Spleen (tissue), 11 donors: ENCODE measurements at regions not wholly inside any gene's neighbourhood (a gene's known extent, or its start where the extent isn't known, plus 50 kb on each side); places are given as distances from the start of the nearest gene placed in this dataset.

Source experiments
- DNase-seq: peaks from one replicate; pipeline ENCODE4 v3.0.0-alpha.2; 2020
- H3K27ac ChIP-seq, 8 donors: fragments of 200-600 bp; sonication (generic) in 7 of 8; 1 replicate in 4 of 8; 2 replicates in 4 of 8; pipeline versions ENCODE4 v1.5.0 to v1.8.0; 2016 to 2021; ENCODE audit warnings: inconsistent platforms in 4 of 8, mild to moderate bottlenecking in 4 of 8, moderate library complexity in 1 of 8
- H3K27me3 ChIP-seq, 7 donors: fragments of 200-600 bp; sonication (generic) in 6 of 7; replicated peaks in 1 of 7; 1 replicate in 4 of 7; 2 replicates in 3 of 7; pipeline versions ENCODE4 v1.5.0 to v1.8.0; 2016 to 2021; ENCODE audit warnings: inconsistent platforms in 3 of 7, mild to moderate bottlenecking in 1 of 7
- H3K36me3 ChIP-seq, 6 donors: fragments of 200-600 bp; sonication (generic) in 5 of 6; 1 replicate in 4 of 6; 2 replicates in 2 of 6; pipeline versions ENCODE4 v1.5.0 to v1.8.0; 2016 to 2021; ENCODE audit warnings: inconsistent platforms in 2 of 6
- H3K4me1 ChIP-seq, 6 donors: fragments of 200-600 bp; sonication (generic) in 5 of 6; 1 replicate in 3 of 6; 2 replicates in 3 of 6; pipeline versions ENCODE4 v1.5.0 to v1.8.0; 2016 to 2021; ENCODE audit warnings: inconsistent platforms in 3 of 6
- H3K4me3 ChIP-seq, 8 donors: fragments of 200-600 bp; sonication (generic) in 7 of 8; 1 replicate in 4 of 8; 2 replicates in 4 of 8; pipeline versions ENCODE4 v1.5.0 to v1.8.0; 2016 to 2021; ENCODE audit warnings: inconsistent platforms in 4 of 8, mild to moderate bottlenecking in 4 of 8, moderate library complexity in 2 of 8
- H3K9me3 ChIP-seq, 8 donors: fragments of 200-600 bp; sonication (generic) in 7 of 8; 1 replicate in 4 of 8; 2 replicates in 4 of 8; pipeline versions ENCODE4 v1.5.0 to v1.8.0; 2016 to 2021; ENCODE audit warnings: inconsistent platforms in 4 of 8
- CTCF ChIP-seq, 11 experiments: fragments of 200-600 bp in 7 of 11; fragments of 450-650 bp in 4 of 11; sonication (generic) in 4 of 11; IDR thresholded peaks in 8 of 11; conservative IDR thresholded peaks in 3 of 11; 1 replicate in 7 of 11; 2 replicates in 4 of 11; pipeline versions ENCODE4 v1.4.0 to v1.8.0; 2016 to 2021; ENCODE audit warnings: antibody characterized with exemption in 11 of 11, inconsistent platforms in 4 of 11, mild to moderate bottlenecking in 1 of 11
- POLR2A ChIP-seq, 3 donors: fragments of 450-650 bp; IDR thresholded peaks; one replicate each; pipeline ENCODE4 v1.5.1; 2017; ENCODE audit warnings: antibody characterized with exemption in 3 of 3, mild to moderate bottlenecking in 1 of 3
- POLR2AphosphoS5 ChIP-seq, 3 donors: sonication (generic); formaldehyde crosslinking; IDR thresholded peaks; one replicate each; pipeline ENCODE4 v1.5.1; 2017; ENCODE audit warnings: antibody characterized with exemption in 3 of 3
- WGBS, 5 donors: extraction: QIAGEN DNeasy Blood & Tissue Kit in 3 of 5; methylation state at CpG; one replicate each; pipeline versions ENCODE4 v1.1.5 to v1.1.7; 2013 to 2018; 5-methylcytosine and 5-hydroxymethylcytosine counted together
- intact Hi-C: fragments of 100-400 bp; cut with DNase I; formaldehyde crosslinking; loops from one replicate; pipeline ENCODE4 v1.15.0; 2023; ENCODE audit warnings: low total_unique reads
- donor health status: healthy with polysubstance abuse.
- donor health status: DM: no; HTN: no; CAD: no; lungs with moderate emphysema.
- donor health status: DM: no; HTN: no; CAD: no.
- donor health status: Bipolar disorder and iron deficiency.
- donor health status: healthy.
- donor health status: DM: no; HTN: no; CAD: no.
- donor health status: DM: yes; HTN: yes; CAD: no.

- Histone ChIP-seq H3K4me3 (no peak overlapping the region), H3K4me1 (peaks cover 10 to 48% (median 31%) of the 10 kb centered on the region in 6 donors), H3K36me3 (no peaks in the 10 kb centered on the region), H3K27me3 (peaks cover 0 to 3% (median 0%) of the 10 kb centered on the region in 7 donors), H3K27ac (peak overlapping the region in 7 of 8 donors; percentile 40 to 67 (median 57)), H3K9me3 (peaks cover 0 to 3% (median 0%) of the 10 kb centered on the region in 8 donors)
- TF ChIP-seq POLR2A (IDR thresholded peaks at IDR 0.05) (no peak), CTCF (IDR thresholded peaks at IDR 0.05 in 8 of 11, conservative IDR thresholded peaks at IDR 0.05 in 3 of 11) (no peak), POLR2AphosphoS5 (IDR thresholded peaks at IDR 0.05) (peak; percentile 25 to 77 (median 62))
- 33 to 56% (median 41%) methylated on average over 17 to 24 of the region's 24 CpGs for WGBS, 5 donors
- DNase-seq: peak; percentile 74
- intact Hi-C loops: no loop called here
Observed at GRCh38 chr16:85395913-85396878, 216.9 kb upstream of the GSE1 start.

- intact Hi-C loops: no loop called here
- WGBS, 5 donors: 72 to 77% (median 73%) methylated on average over 12 to 25 of the region's 25 CpGs
- peak overlapping the region in 2 of 8 donors; percentile 40 to 67 for H3K27ac ChIP-seq
- no peaks in the 10 kb centered on the region for H3K36me3 ChIP-seq
- no peak overlapping the region for H3K4me3 ChIP-seq
- DNase-seq: peak; percentile 66
- H3K9me3 ChIP-seq: peaks cover 0 to 3% (median 0%) of the 10 kb centered on the region in 8 donors
- TF ChIP-seq POLR2A (IDR thresholded peaks at IDR 0.05) (no peak), CTCF (IDR thresholded peaks at IDR 0.05 in 8 of 11, conservative IDR thresholded peaks at IDR 0.05 in 3 of 11) (no peak), POLR2AphosphoS5 (IDR thresholded peaks at IDR 0.05) (no peak)
- H3K27me3 ChIP-seq: peaks cover 0 to 3% (median 0%) of the 10 kb centered on the region in 7 donors
- H3K4me1 ChIP-seq: peaks cover 10 to 54% (median 32%) of the 10 kb centered on the region in 6 donors
Observed at GRCh38 chr16:85396879-85397871, 215.9 kb upstream of the GSE1 start.

- peaks cover 0 to 3% (median 0%) of the 10 kb centered on the region in 7 donors for H3K27me3 ChIP-seq
- H3K4me1 ChIP-seq: peaks cover 10 to 61% (median 36%) of the 10 kb centered on the region in 6 donors
- intact Hi-C loops: no loop called here
- no peak for TF ChIP-seq POLR2A (IDR thresholded peaks at IDR 0.05)
- TF ChIP-seq CTCF (IDR thresholded peaks at IDR 0.05 in 8 of 11, conservative IDR thresholded peaks at IDR 0.05 in 3 of 11): no peak
- TF ChIP-seq POLR2AphosphoS5 (IDR thresholded peaks at IDR 0.05): no peak
- H3K9me3 ChIP-seq: peaks cover 0 to 3% (median 0%) of the 10 kb centered on the region in 8 donors
- no peaks in the 10 kb centered on the region for H3K36me3 ChIP-seq
- WGBS, 5 donors: 87 to 95% (median 91%) methylated on average over 7 to 8 of the region's 8 CpGs
- H3K4me3 ChIP-seq: no peak overlapping the region
- no peak overlapping the region for H3K27ac ChIP-seq
- DNase-seq: peak; percentile 55
Observed at GRCh38 chr16:85398050-85398451, 215.1 kb upstream of the GSE1 start.
